ENCODE measurements at regions not wholly inside any gene's neighbourhood (a gene's known extent, or its start where the extent isn't known, plus 50 kb on each side); places are given as distances from the start of the nearest gene placed in this dataset.

DNA sequence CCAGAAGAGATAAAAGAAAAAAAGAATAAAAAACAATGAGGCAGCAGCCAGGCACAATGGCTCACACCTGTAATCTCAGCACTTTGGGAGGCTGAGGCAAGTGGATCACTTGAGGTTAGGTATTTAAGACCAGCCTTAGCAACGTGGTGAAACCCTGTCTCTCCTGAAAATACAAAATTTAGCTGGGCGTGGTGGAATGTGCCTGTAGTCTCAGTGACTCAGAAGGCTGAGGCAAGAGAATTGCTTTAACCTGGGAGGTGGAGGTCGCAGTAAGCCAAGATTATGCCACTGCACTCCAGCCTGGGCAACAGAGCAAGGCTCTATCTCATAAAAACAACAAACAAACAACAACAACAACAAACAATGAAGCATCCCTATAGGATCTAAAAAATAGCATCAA lies 121.5 kb downstream of the HMHB1 start:
- TF ChIP-seq, protein P1, sequence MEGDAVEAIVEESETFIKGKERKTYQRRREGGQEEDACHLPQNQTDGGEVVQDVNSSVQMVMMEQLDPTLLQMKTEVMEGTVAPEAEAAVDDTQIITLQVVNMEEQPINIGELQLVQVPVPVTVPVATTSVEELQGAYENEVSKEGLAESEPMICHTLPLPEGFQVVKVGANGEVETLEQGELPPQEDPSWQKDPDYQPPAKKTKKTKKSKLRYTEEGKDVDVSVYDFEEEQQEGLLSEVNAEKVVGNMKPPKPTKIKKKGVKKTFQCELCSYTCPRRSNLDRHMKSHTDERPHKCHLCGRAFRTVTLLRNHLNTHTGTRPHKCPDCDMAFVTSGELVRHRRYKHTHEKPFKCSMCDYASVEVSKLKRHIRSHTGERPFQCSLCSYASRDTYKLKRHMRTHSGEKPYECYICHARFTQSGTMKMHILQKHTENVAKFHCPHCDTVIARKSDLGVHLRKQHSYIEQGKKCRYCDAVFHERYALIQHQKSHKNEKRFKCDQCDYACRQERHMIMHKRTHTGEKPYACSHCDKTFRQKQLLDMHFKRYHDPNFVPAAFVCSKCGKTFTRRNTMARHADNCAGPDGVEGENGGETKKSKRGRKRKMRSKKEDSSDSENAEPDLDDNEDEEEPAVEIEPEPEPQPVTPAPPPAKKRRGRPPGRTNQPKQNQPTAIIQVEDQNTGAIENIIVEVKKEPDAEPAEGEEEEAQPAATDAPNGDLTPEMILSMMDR (IDR thresholded peaks at IDR 0.05): no peak
- no peak for TF ChIP-seq EZH2 (IDR thresholded peaks at IDR 0.05; ENCODE audit: borderline replicate concordance, insufficient read depth, low read depth, low read length, poor library complexity, severe bottlenecking)
